HL-60/S4 (cell line): ENCODE measurements at regions not wholly inside any gene's neighbourhood (a gene's known extent, or its start where the extent isn't known, plus 50 kb on each side); places are given as distances from the start of the nearest gene placed in this dataset.
"Not testable (repeated sequence)": the region's sequence is repeated elsewhere in the genome, so short reads cannot be mapped to it uniquely, and the experiment has no call there.

Experiments used
- in situ Hi-C: fragments of 300-500 bp; cut with MboI; formaldehyde crosslinking; loops from 2 replicates; pipeline ENCODE4 v1.14.3; 2022; ENCODE audit warnings: low sequenced_read_pairs

- in situ Hi-C loops, result no loop called here
Observed at GRCh38 chr3:3902161-3902560, 102.9 kb downstream of the LRRN1 start.

- in situ Hi-C loops, result no loop called here
Observed at GRCh38 chr3:3906171-3906570, 106.9 kb downstream of the LRRN1 start.

- in situ Hi-C loops, result no loop called here
Observed at GRCh38 chr3:3907023-3907422, 107.8 kb downstream of the LRRN1 start.

- in situ Hi-C loops, result no loop called here
Observed at GRCh38 chr3:3918763-3919162, 119.5 kb downstream of the LRRN1 start.

GRCh38 chr3:3919316-3919715, 120.1 kb downstream of the LRRN1 start:
- in situ Hi-C loops, result no loop called here

- in situ Hi-C loops, result no loop called here
Observed at GRCh38 chr3:3923619-3924018, 124.4 kb downstream of the LRRN1 start.

GRCh38 chr3:3927198-3927597, 128.0 kb downstream of the LRRN1 start:
- in situ Hi-C loops, result no loop called here

GRCh38 chr3:3927965-3928364, 128.7 kb downstream of the LRRN1 start:
- in situ Hi-C loops, result no loop called here

GRCh38 chr3:3941380-3941779, 142.1 kb downstream of the LRRN1 start:
- in situ Hi-C loops, result not testable (repeated sequence)

GRCh38 chr3:3951071-3951470, 151.8 kb downstream of the LRRN1 start:
- in situ Hi-C loops, result no loop called here

GRCh38 chr3:3951501-3951900, 152.3 kb downstream of the LRRN1 start:
- in situ Hi-C loops, result no loop called here

- in situ Hi-C loops, result not testable (repeated sequence)
Observed at GRCh38 chr3:3962867-3963266, 163.6 kb downstream of the LRRN1 start.

- in situ Hi-C loops, result loop anchor here (25.0 kb wide), 1 partner anchor 772 kb away; no protein-coding TSS in a partner anchor
Observed at GRCh38 chr3:3984053-3984452, 184.8 kb downstream of the LRRN1 start.

GRCh38 chr3:3991598-3991997, 192.4 kb downstream of the LRRN1 start:
- in situ Hi-C loops, result loop anchor here (25.0 kb wide), 1 partner anchor 779 kb away; no protein-coding TSS in a partner anchor

- in situ Hi-C loops, result loop anchor here (25.0 kb wide), 1 partner anchor 780 kb away; no protein-coding TSS in a partner anchor
Observed at GRCh38 chr3:3992312-3992874, 193.2 kb downstream of the LRRN1 start.

GRCh38 chr3:3998140-3998922, 199.1 kb downstream of the LRRN1 start:
- in situ Hi-C loops, result loop anchor here (25.0 kb wide), 1 partner anchor 786 kb away; no protein-coding TSS in a partner anchor

- in situ Hi-C loops, result loop anchor here (25.0 kb wide), 1 partner anchor 787 kb away; no protein-coding TSS in a partner anchor
Observed at GRCh38 chr3:3999340-3999739, 200.1 kb downstream of the LRRN1 start.

GRCh38 chr3:4001976-4002375, 202.7 kb downstream of the LRRN1 start:
- in situ Hi-C loops, result no loop called here

- in situ Hi-C loops, result no loop called here
Observed at GRCh38 chr3:4006288-4006687, 207.1 kb downstream of the LRRN1 start.

- in situ Hi-C loops, result no loop called here
Observed at GRCh38 chr3:4008205-4008604, 209.0 kb downstream of the LRRN1 start.

GRCh38 chr3:4011166-4011565, 211.9 kb downstream of the LRRN1 start:
- in situ Hi-C loops, result no loop called here

GRCh38 chr3:4015426-4015825, 216.2 kb downstream of the LRRN1 start:
- in situ Hi-C loops, result no loop called here
